HG02884 (cell line): ENCODE measurements at regions not wholly inside any gene's neighbourhood (a gene's known extent, or its start where the extent isn't known, plus 50 kb on each side); places are given as distances from the start of the nearest gene placed in this dataset.
"Not testable (repeated sequence)": the region's sequence is repeated elsewhere in the genome, so short reads cannot be mapped to it uniquely, and the experiment has no call there.

ENCODE experiments used
- ATAC-seq: cut with Tn5 transposase; IDR thresholded peaks from one replicate; pipeline ENCODE4 v1.9.1; 2021; ENCODE audit warnings: mild to moderate bottlenecking, moderate library complexity; ENCODE audit not compliant: unreplicated experiment

DNA sequence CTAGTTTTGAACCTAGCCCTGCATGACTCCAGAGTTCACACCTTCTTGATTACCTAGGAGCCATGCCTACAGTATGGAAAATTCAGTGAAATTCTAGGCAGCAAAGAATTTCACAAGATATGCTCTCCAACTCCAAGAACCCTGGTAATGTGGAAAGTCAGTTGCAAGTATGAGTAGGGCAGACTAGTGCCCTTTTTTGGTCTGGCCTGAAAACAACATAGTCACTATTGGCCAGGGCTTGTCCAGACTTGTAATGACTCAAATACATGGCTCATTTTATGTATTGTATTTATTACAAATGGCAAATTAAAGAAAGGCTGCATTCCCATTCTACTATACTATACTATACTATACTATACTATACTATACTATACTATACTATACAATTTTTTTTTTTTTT lies 160.4 kb downstream of the ESM1 start:
- no peak for ATAC-seq

DNA sequence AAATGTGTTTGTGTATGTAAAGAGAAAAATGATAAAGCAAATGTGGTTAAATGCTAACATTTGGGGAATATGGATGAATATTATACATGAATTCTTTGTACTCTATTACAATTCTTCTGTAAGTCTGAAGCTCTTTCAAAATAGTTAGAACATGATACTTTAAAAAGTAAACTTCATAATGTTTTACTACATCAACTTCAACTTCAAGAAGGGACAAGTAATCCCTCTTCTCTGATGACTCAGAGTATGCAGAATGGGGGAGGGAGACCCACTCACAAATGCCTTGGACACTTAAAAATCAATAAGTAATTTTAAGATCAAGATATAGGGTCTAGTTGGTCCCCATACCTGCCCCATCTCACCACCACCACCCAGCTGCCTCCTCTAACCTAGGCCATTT lies 162.4 kb downstream of the ESM1 start:
- ATAC-seq: no peak

DNA sequence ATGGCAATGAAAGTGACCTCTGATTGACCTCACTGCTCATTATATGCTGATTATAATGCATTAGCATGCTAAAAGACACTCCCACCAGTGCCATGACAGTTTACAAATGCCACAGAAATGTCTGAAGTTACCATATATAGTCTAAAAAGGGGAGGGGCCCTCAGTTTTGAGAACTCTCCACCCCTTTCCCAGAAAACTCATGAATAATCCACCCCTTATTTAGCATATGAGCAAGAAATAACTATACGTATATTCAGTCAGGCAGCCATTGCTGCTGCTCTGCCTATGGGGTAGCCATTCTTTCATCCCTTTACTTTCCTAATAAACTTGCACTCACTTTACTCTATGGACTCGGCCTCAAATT lies 163.1 kb downstream of the ESM1 start:
- ATAC-seq: no peak

DNA sequence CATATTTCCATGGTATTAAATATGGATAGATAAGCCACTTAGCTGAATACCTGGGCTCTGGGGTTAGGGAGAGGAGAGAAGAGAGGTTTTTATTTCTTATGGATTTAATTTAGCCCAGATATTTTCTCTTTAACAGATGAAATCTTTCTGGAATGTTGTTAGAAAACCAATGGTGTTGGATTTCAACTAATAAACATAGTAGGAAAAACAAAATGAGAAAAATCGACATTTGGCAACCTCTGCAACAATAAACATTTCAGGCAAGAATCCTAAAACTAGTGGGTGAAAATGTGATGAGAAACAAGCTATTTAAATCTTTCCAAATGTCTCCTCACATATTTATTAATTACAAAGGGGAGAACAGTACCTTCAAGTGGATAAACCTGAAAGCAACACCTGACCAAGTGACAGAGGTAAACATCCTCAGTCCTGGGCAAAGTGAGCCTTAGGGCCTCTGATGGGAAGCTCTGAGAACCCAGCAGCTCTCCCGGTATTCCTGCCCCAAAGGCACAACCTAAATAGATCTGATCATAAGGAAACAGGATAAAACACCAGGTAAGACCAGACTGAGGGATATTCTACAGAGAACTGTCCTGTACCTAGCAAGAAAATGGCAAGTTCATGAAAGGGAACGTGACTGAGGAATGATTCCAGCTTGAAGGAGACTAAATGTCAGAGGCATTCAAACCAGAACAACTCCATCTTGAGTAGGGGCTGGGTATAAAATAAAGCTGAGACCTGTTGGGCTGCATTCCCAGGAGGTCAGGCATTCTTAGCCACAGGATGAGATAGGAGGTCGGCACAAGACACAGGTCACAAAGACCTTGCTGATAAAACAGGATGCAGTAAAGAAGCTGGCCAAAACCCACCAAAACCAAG lies 163.7 kb downstream of the ESM1 start:
- ATAC-seq: no peak

DNA sequence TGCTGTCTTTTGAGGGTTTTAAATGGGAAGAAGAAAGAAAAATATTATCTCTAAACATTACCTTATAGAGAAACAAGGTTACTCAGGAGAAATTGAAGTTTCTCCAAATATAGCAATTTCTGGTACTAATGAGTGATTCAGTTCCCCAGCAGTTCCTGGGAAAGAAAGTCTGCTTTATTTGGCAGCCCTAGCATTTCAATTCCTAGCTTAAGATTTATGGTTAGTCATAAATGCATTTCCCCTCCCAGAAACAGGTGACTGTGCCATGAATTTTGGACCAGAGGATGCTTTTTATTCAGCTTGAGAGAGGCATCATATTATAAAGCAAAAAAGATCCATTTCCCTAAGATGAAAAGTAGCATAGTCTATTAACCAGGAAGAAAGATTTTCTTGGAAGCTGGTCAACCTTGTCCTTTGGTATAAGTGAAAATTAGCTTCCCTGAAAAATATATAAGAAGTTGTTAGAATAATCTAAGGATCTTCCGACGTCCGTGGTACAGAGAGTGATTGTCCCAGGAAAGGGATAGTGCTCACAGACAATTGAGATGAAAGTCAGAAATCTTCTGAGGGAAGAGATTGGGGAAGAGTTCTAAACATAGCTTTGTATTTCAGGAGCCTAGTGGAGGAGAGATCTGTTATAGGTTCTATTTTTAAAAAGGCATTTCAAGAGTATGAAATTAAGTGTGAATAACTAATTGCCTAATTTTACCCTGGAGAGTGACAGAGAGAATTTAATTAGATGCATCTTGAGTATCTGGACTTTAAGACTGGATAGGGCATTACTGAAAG lies 164.9 kb downstream of the ESM1 start:
- no peak for ATAC-seq

DNA sequence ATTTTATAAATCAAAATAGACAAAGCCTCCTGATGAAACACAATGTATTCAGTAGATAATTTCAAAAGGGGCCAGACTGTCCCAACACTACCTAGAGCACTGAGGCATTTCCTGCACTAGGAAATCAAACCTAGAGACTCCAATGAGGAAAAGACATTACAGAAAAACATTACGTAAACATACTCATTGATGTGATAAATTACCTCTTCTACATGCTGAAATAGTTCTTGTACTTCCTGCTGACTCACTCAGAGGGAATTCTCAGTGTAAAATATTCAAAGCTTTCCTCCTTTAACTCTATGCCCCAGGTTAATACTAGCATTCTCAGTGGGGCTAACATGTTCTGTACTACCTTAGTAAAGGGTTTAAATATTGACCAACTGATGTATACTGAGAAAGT lies 178.0 kb downstream of the ESM1 start:
- no peak for ATAC-seq

DNA sequence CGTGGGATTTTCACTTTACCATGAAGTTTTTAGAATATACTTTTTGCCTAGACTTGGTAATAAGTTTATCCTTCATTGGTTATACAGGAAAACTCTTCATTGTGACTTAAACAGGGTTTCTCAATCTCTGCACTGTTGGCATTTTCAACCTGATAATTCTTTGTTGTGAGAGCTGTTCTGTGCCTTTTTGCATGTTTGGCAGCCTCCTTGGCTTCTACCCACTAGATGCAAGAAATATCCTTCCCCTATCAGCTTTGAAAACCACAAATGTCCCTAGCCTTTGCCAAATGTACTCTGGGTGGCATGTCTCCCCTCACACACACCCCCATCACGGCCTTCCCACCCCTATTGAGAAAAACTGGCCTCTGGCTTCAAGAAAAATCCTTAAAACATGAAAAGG lies 180.9 kb downstream of the ESM1 start:
- ATAC-seq: no peak

DNA sequence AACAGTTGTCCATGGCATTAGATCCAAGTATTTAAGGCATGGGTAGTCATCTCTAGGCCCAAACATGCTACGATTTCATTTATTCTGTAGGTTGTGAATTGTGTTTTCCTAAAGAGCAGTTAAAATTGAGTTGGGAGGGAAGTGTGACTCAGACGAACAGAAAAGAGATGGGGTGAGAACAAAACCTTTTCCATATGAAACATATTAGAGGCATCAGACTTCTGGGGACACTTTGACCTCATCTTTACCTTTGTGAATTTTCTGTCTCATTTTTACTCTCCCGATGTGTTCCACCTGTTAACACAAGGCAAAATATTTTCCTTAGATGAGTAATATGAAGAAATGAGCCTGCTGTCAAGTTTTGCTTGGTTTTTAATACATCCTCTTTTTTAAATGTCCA lies 181.3 kb downstream of the ESM1 start:
- ATAC-seq: no peak

DNA sequence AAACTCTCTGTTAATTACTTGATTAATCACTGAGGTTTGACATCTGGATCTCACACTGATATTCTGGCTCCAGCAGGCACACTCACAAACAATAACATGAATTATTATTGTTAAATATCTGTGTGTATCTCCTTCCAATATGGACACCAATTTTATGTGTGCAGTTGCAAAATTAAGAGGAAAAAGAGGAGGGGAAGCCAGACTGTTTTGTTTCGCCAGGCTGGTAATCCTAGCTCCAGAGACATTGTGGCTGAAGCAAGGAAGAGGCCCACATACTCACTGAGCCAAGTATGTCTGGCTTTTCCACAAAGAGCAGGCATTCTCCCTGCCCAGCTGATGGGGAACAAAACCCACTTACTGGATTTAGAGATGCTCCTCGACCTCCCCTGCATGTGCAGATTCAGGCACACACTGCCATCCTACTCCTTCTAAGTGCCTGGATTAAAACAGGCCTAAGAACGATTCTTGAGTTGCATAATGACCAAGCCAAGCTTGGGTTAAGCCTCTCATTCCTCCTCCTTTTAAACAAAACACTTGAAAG lies 181.9 kb downstream of the ESM1 start:
- ATAC-seq: no peak

DNA sequence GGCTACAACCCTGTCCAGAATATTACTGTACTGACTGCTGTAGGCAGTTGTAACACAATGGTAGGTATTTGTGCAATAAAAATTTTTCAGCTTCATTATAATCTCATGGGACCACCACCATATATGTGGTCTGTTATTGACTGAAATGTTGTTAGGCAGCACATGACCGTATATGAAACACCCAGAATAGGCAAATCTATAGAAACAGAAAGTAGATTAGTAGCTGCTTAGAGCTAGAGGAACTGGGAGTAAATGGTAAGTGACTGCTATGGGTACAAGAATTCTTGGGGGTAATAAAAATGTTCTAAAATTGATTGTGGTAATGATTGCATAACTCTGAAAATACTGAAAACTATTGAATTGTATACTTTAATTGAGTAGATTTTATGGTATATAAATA lies 185.7 kb downstream of the ESM1 start:
- peak; percentile 74 for ATAC-seq

DNA sequence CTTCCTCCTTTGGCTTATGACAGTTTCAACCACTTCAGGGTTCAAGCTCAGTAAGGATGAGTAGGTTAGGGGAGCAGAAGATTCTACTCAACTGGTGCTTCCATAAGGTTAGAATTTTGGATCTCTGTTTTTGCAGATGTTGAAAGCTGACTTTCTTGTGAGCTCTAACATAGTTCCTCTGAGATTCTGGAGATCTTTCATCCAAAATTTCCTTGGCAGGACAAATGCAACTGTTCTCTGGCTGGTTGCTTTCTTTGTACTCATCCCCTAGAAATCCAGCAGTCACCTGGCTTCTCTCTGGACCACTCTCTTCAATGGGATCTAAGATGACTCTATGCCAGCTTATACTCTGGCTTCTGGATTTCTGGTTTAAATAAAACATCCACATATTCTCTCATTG lies 189.6 kb downstream of the ESM1 start:
- no peak for ATAC-seq

DNA sequence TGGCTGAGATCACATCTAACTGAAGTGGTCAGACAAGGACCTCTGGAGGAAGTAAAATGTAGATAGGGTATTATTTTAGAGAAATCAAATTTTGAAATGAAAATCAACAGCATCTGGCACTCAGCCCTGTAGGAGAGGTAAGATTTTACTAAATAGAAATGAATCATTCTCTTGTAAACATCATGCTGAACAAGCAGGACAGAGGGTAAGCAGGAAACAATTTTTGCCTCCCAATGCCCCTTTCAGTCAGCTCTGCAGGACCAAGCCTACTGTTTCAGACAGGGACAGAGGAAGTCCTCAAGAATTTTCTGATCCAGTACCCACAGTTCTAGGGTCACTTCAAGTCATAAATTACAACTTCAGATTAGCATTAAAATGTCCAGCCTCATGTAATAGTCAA lies 190.1 kb downstream of the ESM1 start:
- ATAC-seq: no peak

DNA sequence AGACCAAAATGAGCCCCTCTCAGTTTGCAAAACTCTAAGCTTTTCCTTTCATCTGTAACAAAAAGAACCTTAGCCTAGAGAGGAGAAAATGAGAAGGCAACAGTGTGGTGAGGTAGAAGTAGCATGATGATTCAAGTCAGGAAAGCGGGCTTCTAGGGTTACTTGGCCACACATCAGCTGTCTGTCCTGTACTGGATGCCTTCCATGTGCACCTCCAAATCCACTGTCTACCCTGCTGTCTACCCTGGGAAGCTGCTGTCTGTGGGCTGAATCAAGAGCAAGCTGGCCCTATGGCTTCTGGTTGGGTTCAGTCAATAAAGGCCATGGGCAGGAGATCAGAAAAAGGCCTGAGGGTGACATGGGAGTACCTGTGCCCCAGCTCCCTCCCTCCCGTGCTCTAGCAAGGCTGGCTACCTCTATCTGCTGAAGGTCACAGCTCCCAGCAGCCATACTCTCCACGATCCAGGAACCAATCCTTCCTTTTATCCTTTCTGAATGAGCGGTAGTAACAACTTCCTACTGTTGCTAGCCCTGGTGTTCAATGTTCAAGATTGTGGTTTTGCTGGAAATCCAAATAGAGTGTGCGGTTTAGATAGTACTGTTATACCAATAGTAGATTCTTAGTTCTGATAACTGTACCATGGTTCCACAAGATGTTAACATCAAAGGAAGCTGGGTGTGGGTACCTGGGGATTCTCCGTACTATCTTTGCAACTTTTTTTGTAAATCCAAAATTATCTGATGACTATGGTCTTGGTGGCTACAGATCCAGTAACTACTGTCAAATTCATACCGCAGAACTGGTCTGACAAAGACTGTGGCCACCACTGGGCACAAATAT lies 191.0 kb downstream of the ESM1 start:
- no peak for ATAC-seq

DNA sequence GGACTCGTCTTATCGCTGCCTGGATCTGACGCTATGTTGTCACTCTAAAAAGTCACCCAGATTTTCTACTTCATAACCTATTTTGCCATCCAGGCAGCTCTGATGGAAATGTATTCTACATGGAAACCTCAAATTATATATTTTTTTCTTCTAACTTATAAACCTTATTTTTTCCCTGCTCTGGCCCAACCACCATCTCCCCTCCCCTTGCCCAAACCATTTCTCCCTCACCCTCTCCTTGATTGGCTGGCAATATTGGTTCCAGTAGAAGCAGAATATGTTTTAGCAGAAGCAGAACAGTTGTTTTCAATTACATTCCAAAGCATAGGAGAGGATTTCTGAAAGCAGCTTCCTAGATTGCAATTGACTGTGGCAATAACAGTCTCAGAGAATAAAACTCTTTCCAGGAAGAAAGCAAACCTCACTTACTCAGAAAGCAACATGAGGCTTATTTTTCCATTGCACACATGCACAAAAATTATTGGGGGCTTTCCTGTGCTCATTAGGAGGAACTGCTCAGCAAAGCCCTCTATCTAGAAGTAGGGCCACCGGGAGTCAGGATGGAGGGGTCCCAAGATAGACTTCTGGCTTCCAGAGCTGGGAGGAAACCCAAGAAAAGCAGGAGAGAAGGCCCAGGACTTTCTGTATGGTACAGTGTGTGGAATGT lies 191.8 kb downstream of the ESM1 start:
- ATAC-seq: no peak

DNA sequence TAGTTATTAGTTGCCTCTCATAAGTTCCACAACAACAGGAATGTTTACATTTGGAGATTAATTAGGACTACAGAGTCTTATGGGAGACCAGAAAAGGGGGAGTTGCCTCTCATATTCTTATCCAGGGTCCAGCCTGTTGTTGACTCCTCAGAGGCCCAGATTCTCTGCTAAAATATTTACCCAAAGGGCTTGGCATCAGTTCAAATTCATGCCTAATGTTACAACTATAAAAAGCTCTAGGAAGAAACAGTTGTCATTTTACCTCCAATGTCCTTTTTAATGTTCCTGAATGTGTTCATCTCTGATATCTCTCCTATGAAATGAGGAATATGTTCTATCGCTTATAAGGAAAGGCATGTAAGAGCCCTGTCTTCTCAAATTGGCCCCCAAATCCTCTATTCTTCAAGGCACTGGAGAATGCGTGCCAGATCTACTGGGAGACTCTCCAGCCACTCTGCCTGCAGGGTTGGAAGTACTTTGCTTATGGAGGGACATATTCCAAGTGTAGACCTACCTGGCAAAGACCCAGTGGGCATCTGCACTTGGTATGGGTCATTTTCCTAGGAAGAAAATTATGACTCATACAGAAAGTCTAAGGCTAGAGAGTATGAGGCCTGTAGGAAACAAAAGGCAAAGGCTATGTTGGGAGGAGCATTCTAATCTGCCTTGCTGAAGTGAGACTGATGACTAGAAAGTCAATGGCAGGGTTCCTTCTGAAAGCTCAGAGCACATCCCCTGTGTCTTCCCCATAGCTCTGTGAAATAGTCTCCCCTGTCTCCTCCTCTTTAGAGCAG lies 192.6 kb downstream of the ESM1 start:
- no peak for ATAC-seq

DNA sequence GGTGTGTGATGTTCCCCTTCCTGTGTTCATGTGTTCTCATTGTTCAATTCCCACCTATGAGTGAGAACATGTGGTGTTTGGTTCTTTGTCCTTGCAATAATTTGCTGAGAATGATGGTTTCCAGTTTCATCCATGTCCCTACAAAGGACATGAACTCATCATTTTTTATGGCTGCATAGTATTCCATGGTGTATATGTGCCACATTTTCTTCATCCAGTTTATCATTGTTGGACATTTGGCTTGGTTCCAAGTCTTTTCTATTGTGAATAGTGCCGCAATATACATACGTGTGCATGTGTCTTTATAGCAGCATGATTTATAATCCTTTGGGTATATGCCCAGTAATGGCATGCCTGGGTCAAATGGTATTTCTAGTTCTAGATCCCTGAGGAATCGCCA lies 197.5 kb downstream of the ESM1 start:
- not testable (repeated sequence) for ATAC-seq

DNA sequence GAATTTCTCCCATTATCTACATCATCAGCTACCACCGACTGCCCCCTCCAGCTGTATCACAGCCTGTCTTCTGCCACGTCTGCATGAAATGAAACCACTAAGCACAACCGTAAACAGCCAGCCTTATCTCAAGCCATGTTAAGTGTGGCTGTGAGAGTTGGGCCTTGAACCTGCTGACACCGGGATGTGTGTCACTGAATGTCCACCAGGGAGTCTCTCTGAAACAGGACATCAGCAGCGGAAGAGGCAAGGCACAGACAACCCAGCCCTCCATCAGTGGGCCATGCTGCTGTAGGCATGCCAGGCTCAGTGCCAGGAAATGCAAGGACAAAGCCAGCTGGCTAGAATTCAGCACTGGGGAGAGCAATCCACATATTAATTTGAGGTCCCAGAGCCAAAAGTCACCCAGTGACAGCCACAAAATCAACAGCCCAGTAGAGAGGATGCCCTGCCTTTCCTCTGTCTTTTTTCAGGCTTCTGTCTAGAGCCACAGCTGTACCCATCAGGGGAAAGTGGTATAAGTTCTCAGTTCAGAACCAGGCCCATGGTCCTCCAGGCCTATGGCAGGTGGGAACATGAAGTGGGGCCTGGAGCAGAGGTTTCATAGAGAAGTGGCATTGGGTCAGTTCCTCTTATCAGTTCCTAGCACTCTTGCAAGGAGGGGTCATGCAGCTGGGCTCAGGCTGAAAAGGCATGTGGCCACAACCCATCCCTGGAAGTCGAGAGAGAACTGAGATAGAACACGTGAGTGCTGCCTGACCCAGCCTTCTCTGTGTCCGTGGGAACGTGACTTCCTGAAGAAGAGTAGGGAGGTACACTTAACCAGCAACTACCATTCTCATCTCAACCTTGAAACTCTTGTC lies 199.4 kb downstream of the ESM1 start:
- peak; percentile 77 for ATAC-seq

DNA sequence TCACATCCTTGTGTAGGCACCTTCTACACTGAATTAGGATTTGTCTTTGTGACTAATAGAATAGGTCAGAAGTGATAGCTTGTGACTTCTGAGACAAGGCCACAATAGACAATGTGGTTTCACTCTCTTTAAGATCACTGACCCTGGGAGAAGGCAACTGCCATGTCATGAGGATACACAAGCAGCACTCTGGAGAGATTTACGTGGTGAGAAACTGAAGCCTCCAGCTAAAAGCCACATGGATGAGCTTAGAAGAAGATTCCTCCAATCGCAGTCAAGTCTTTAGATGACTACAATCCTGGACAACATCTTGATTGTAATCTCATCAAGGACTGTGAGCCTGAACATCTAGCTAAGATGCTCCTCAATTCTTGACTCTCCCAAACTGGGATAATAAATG lies 206.6 kb downstream of the ESM1 start:
- no peak for ATAC-seq

DNA sequence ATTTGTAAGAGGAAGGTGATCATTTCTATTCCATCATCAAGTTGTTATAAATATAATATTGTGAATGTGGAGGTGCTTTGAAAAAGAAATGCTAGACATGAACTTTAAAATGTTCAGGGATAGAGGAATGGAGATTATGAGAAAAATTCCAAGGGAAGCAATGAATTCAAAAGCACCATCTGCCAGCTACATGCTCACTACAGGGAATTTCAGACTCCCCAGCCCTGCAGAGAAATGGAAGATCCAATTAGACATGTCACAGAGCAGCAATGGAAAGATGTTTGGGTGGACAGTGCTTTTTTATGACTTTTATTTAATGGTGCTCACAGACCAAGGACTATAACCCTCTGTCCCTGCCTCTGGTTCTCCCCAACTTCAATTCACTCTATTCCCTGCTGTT lies 209.7 kb downstream of the ESM1 start:
- no peak for ATAC-seq
